ENCODE measurements at regions not wholly inside any gene's neighbourhood (a gene's known extent, or its start where the extent isn't known, plus 50 kb on each side); places are given as distances from the start of the nearest gene placed in this dataset.

DNA sequence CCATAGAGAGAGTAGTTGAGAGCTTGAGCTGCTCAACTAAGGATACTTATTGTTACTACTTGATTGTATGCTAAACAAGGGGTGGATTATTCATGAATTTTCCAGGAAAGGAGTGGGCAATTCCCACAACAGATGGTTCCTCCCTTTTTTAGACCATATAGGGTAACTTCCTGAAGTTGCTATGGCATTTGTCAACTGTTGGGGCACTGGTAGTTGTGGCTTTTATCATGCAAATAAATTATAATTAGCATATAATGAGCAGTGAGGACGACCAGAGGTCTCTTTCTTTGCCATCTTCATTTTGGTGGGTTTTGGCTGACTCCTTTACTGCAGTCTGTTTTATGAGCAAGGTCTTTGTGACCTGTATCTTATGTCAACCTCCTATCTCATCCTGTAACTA lies 1403.5 kb upstream of the PABPC4L start:
- no peak overlapping the region for H3K27ac ChIP-seq (ENCODE audit: low read depth in 1 of 2, low read length in 1 of 2)
- H3K36me3 ChIP-seq (ENCODE audit: control insufficient read depth in 4 of 4, insufficient read depth in 4 of 4, low read length in 4 of 4) = no peaks in the 10 kb centered on the region
- no peak for DNase-seq

DNA sequence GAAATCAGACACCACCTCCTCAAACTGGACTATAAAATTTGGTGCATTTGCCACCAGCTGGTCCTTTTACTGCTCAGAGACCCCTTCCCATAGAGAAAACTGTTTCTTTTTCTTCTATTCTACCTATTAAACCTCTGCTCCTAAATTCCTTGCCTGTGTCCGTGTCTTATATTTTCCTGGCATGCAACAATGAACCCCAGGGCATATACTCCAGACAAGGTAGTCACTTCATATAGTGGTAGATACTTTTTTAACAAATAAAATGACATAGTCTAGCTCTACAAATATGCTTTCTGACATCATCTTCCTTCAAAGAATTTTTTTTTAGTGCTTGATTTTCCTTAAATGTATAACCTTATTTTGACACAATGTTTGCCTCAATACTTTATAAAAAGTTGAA lies 1402.9 kb upstream of the PABPC4L start:
- no peaks in the 10 kb centered on the region for H3K27me3 ChIP-seq (ENCODE audit: control insufficient read depth in 3 of 3, insufficient read depth in 3 of 3, low read length in 2 of 3)
- WGBS, 2 donors = 78 to 90% methylated on average over 1 of the region's 1 CpG
- H3K4me3 ChIP-seq = no peak overlapping the region
- peaks cover 0 to 2% (median 0%) of the 10 kb centered on the region in 4 donors for H3K9me3 ChIP-seq (ENCODE audit: control insufficient read depth in 4 of 4, insufficient read depth in 3 of 4, low read length in 3 of 4)
- DNase-seq = no peak
- no peak for ATAC-seq (ENCODE audit: insufficient read depth, low FRiP score)
- TF ChIP-seq, protein P1, sequence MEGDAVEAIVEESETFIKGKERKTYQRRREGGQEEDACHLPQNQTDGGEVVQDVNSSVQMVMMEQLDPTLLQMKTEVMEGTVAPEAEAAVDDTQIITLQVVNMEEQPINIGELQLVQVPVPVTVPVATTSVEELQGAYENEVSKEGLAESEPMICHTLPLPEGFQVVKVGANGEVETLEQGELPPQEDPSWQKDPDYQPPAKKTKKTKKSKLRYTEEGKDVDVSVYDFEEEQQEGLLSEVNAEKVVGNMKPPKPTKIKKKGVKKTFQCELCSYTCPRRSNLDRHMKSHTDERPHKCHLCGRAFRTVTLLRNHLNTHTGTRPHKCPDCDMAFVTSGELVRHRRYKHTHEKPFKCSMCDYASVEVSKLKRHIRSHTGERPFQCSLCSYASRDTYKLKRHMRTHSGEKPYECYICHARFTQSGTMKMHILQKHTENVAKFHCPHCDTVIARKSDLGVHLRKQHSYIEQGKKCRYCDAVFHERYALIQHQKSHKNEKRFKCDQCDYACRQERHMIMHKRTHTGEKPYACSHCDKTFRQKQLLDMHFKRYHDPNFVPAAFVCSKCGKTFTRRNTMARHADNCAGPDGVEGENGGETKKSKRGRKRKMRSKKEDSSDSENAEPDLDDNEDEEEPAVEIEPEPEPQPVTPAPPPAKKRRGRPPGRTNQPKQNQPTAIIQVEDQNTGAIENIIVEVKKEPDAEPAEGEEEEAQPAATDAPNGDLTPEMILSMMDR (IDR thresholded peaks at IDR 0.05; ENCODE audit: control extremely low read depth, extremely low read depth) = no peak
- H3K36me3 ChIP-seq (ENCODE audit: control insufficient read depth in 4 of 4, insufficient read depth in 4 of 4, low read length in 4 of 4) = no peaks in the 10 kb centered on the region
- no peaks in the 10 kb centered on the region for H3K4me1 ChIP-seq (ENCODE audit: control insufficient read depth in 5 of 5, insufficient read depth in 5 of 5, low read length in 5 of 5)
- no peak overlapping the region for H3K9ac ChIP-seq (ENCODE audit: insufficient read depth in 1 of 2, low read length in 2 of 2)
- H3K27ac ChIP-seq (ENCODE audit: low read depth in 1 of 2, low read length in 1 of 2) = no peak overlapping the region

More for the DNA sequence above, 1403.5 kb upstream of the PABPC4L start:
- no peak overlapping the region for H3K9ac ChIP-seq (ENCODE audit: insufficient read depth in 1 of 2, low read length in 2 of 2)
- no peaks in the 10 kb centered on the region for H3K27me3 ChIP-seq (ENCODE audit: control insufficient read depth in 3 of 3, insufficient read depth in 3 of 3, low read length in 2 of 3)
- no peaks in the 10 kb centered on the region for H3K4me1 ChIP-seq (ENCODE audit: control insufficient read depth in 5 of 5, insufficient read depth in 5 of 5, low read length in 5 of 5)
- no peak for ATAC-seq (ENCODE audit: insufficient read depth, low FRiP score)
- WGBS, 2 donors = 25 to 35% methylated on average over 1 of the region's 1 CpG
- TF ChIP-seq, protein P1 (IDR thresholded peaks at IDR 0.05; ENCODE audit: control extremely low read depth, extremely low read depth) = no peak
- no peaks in the 10 kb centered on the region for H3K9me3 ChIP-seq (ENCODE audit: control insufficient read depth in 4 of 4, insufficient read depth in 3 of 4, low read length in 3 of 4)
- H3K4me3 ChIP-seq = no peak overlapping the region

DNA sequence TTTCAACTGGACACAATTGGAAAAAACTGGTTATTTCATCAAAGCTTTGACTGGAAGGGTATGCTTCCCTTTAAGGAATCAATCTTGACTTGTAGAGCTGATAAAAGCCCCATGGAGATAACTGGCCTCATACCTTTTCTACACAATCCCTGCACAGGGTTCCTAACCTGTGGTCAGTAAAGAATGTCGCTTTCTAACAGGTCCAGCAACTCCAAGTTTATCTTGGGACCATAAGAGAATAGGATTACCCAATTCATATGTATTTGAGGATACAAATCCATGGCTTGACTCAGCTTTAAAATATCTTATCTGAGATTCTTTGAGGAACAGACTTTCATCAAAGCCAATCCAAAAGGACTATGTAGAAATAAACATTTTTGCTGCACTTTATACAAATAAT lies 1399.8 kb upstream of the PABPC4L start:
- Histone ChIP-seq H3K4me3 (no peak overlapping the region), H3K27me3 (ENCODE audit: control insufficient read depth in 3 of 3, insufficient read depth in 3 of 3, low read length in 2 of 3) (no peaks in the 10 kb centered on the region), H3K36me3 (ENCODE audit: control insufficient read depth in 4 of 4, insufficient read depth in 4 of 4, low read length in 4 of 4) (no peaks in the 10 kb centered on the region), H3K27ac (ENCODE audit: low read depth in 1 of 2, low read length in 1 of 2) (no peak overlapping the region), H3K9ac (ENCODE audit: insufficient read depth in 1 of 2, low read length in 2 of 2) (no peak overlapping the region), H3K4me1 (ENCODE audit: control insufficient read depth in 5 of 5, insufficient read depth in 5 of 5, low read length in 5 of 5) (no peaks in the 10 kb centered on the region), H3K9me3 (ENCODE audit: control insufficient read depth in 4 of 4, insufficient read depth in 3 of 4, low read length in 3 of 4) (peaks cover 0 to 6% (median 3%) of the 10 kb centered on the region in 4 donors)
- 56 to 79% methylated on average over 1 of the region's 1 CpG for WGBS, 2 donors
- TF ChIP-seq, protein P1 (IDR thresholded peaks at IDR 0.05; ENCODE audit: control extremely low read depth, extremely low read depth) = no peak
- ATAC-seq (ENCODE audit: insufficient read depth, low FRiP score) (no peak), DNase-seq (no peak)

DNA sequence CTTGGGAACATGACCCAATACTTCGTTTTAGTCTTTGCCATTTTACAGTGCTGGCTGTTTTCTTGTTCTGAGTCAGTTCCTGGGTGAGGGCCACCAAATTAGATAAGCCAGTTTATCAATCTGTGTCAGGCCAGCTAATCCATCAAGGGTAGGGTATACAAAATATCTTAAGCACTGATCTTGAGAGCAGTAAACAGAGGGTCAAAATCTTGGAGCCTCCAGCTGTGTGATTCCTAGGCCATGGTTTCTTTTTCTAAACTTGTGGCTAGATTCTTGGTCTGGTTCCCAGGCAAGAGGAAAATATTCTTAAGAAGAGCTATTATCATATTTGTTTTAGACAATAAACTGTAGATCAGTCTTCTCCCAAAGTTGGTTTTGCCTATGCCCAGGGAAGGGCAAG lies 1396.6 kb upstream of the PABPC4L start:
- Histone ChIP-seq H3K9me3 (ENCODE audit: control insufficient read depth in 4 of 4, insufficient read depth in 3 of 4, low read length in 3 of 4) (peaks cover 0 to 10% (median 6%) of the 10 kb centered on the region in 4 donors), H3K27ac (ENCODE audit: low read depth in 1 of 2, low read length in 1 of 2) (no peak overlapping the region), H3K27me3 (ENCODE audit: control insufficient read depth in 3 of 3, insufficient read depth in 3 of 3, low read length in 2 of 3) (no peaks in the 10 kb centered on the region), H3K36me3 (ENCODE audit: control insufficient read depth in 4 of 4, insufficient read depth in 4 of 4, low read length in 4 of 4) (no peaks in the 10 kb centered on the region), H3K9ac (ENCODE audit: insufficient read depth in 1 of 2, low read length in 2 of 2) (no peak overlapping the region), H3K4me3 (no peak overlapping the region), H3K4me1 (ENCODE audit: control insufficient read depth in 5 of 5, insufficient read depth in 5 of 5, low read length in 5 of 5) (no peaks in the 10 kb centered on the region)
- DNase-seq = no peak
- ATAC-seq (ENCODE audit: insufficient read depth, low FRiP score) = no peak
- 35 to 65% methylated on average over 1 of the region's 1 CpG for WGBS, 2 donors
- TF ChIP-seq, protein P1 (IDR thresholded peaks at IDR 0.05; ENCODE audit: control extremely low read depth, extremely low read depth) = no peak
